ENCODE measurements at regions not wholly inside any gene's neighbourhood (a gene's known extent, or its start where the extent isn't known, plus 50 kb on each side); places are given as distances from the start of the nearest gene placed in this dataset.

DNA sequence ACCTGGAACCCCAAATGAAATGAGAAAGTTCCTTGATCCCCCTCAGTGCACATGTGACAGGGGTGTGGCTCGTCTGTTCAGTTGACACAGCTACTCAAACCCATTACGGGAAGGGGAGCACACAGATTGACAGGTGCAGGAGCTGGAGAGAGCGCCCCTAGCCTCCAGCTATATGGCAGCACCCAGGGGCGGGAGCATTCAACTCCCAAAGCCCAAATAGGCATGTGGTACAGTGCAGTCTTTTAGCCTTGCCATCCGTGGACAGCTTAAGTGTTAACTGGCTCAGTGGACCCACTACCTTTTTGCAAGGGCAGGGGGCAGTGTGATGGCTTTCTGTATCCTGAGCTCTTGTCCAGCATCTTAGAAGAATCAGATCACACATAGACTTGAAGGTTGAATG is 1374.2 kb upstream of the ALCAM start:
- TF ChIP-seq GATA2 (IDR thresholded peaks at IDR 0.05; ENCODE audit: low read depth, low read length) (no peak), GATA3 (IDR thresholded peaks at IDR 0.05; ENCODE audit: low read depth, low read length) (no peak)

DNA sequence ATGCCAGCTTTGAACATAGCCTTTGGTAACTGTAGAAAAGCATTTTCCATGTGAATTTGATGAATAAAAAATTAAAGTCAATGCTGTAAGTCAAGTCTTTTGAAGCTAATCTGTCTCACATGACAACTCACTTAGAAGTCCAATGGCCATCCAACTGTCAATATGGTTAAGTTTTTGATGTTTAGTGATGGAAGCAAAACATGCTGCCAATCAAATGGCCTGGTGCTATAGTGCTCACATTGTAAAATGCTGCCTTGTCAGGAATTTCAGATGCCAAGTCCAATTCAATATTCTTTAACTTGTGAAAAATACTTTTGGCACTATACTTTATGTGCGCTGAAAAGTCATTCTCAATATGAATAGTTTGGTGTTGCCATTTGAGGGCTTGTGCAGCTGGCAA is 1361.8 kb upstream of the ALCAM start:
- TF ChIP-seq GATA2 (IDR thresholded peaks at IDR 0.05; ENCODE audit: low read depth, low read length) (no peak), GATA3 (IDR thresholded peaks at IDR 0.05; ENCODE audit: low read depth, low read length) (no peak)

DNA sequence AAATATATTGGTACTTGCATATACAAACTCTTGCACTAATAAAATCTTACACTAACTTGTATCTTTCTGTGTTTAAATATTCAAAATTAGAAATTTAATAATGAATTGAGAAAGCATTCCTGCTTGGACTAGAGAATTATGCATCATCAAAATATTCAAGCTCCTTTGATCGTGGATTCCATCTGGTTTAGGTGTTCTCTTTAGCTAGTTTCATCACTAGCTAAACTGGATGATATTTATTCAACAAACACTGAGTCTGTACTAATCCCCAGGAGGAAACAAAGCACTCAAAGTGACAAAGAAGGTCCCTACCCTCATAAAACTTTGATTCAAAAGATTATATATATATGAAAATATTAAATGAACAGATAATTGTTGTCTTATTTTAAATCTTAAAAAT is 1360.9 kb upstream of the ALCAM start:
- TF ChIP-seq GATA3 (IDR thresholded peaks at IDR 0.05; ENCODE audit: low read depth, low read length): no peak
- TF ChIP-seq GATA2 (IDR thresholded peaks at IDR 0.05; ENCODE audit: low read depth, low read length): no peak

DNA sequence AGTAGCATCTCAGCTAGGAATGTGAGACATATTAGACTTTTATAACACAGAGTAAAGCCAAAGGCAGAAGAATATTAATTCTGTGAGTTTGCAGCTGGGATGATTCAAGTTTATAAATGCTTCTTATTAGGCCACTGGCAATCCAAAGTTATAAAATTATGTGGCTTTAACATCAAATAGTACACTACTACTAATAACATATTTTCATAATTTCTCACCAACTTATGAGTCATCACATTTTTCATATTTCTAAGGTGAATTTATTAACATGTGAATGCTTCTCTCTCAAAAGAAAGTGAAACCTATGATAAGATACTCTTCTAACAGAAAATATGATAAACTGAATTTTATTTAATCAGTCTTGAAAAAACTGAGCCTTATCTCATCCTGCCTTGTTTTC is 1348.2 kb upstream of the ALCAM start:
- TF ChIP-seq GATA3 (IDR thresholded peaks at IDR 0.05; ENCODE audit: low read depth, low read length): no peak
- TF ChIP-seq GATA2 (IDR thresholded peaks at IDR 0.05; ENCODE audit: low read depth, low read length): no peak

DNA sequence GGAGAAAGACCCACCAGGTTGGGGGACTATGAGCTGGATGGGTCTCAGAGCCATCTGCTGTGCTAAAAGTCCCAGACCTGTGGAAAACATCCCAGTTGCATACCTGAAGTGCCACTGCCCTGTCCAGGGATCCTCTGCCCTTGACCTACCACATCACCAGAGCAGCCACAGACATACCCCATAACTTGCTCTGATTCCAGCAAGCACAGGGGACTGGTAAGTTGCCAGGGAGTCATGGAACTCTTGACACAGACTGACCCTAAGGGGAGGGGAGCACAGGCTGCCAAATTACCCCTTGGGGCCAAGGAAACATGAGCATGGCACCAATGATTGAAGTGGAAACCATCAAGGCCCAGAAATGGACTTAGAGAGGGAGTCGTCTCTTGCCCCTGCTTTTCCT is 1335.1 kb upstream of the ALCAM start:
- TF ChIP-seq GATA3 (IDR thresholded peaks at IDR 0.05; ENCODE audit: low read depth, low read length) (no peak), GATA2 (IDR thresholded peaks at IDR 0.05; ENCODE audit: low read depth, low read length) (no peak)

DNA sequence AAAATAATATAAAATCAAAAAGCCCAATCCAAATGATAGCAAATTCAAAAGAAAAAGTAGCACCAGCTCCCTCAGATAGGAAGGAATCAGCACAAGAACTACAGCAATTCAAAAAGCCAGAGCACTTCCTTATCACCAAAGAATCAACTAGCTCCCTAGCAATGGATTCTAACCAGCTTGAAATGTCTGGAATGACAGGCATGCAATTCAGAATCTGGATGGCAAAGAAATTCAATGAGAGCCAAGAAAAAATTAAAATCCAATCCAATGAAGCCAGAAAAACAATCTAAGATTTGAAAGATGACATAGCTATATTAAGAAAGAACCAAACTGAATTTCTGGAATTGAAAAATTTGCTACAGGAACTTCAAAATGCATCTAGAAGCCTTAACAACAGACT is 1334.4 kb upstream of the ALCAM start:
- TF ChIP-seq GATA2 (IDR thresholded peaks at IDR 0.05; ENCODE audit: low read depth, low read length) (no peak), GATA3 (IDR thresholded peaks at IDR 0.05; ENCODE audit: low read depth, low read length) (no peak)

DNA sequence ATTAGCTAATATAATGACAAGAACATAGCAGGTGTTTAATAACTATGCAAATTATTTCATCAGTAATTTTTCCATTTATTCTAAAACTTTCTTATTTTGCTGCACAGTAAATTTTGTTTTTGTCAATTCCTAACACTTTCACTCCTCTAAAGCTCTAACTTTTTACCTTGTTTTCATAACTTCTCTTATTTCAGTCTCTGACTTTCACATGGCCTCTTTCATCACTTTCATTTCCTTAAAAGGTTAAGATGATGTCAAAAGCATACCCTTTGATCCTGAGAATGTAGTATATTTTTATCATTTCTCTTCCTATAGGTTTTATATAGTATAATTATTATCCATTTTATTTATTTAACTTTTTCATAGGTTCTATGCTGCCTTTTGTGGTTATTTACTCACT is 1325.8 kb upstream of the ALCAM start:
- TF ChIP-seq GATA2 (IDR thresholded peaks at IDR 0.05; ENCODE audit: low read depth, low read length) (no peak), GATA3 (IDR thresholded peaks at IDR 0.05; ENCODE audit: low read depth, low read length) (no peak)

DNA sequence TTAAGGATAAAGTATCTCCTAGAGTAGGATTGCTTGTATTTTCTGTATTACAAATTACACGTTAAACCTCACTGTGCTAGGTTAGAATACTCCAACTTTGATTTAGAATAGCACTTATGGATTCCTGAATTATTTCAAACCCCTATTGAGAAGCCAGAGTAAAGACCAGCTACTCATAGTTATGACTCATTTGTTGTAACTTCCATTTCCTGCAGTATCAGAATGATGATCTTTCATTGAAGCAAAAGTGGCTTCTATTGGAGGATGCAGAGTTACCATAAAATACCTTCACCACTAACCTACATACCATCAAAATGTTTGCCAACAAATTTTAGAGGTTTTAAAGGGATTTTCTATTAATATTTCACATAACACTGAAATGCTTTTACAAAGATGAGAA is 1322.7 kb upstream of the ALCAM start:
- TF ChIP-seq GATA3 (IDR thresholded peaks at IDR 0.05; ENCODE audit: low read depth, low read length): no peak
- TF ChIP-seq GATA2 (IDR thresholded peaks at IDR 0.05; ENCODE audit: low read depth, low read length): no peak

DNA sequence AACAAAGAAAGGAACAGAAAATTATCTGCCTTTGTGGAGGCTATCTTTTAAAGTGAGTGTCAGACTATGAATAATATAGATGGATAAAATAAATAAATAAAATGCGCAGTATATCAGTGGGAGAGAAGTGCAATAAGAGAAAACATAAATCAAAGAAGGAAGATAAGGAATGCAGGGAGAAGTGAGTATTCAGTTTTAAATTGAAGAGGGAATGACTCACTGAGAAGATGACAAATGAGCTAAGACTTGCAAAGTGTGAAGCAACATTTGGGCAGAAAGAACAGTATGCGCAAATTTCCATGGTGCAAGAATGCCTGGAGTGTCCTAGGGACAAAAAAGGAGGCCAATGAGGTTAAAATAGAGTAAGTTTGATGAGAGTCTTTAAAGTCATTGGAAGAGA is 1300.1 kb upstream of the ALCAM start:
- TF ChIP-seq GATA2 (IDR thresholded peaks at IDR 0.05; ENCODE audit: low read depth, low read length): no peak
- TF ChIP-seq GATA3 (IDR thresholded peaks at IDR 0.05; ENCODE audit: low read depth, low read length): no peak

DNA sequence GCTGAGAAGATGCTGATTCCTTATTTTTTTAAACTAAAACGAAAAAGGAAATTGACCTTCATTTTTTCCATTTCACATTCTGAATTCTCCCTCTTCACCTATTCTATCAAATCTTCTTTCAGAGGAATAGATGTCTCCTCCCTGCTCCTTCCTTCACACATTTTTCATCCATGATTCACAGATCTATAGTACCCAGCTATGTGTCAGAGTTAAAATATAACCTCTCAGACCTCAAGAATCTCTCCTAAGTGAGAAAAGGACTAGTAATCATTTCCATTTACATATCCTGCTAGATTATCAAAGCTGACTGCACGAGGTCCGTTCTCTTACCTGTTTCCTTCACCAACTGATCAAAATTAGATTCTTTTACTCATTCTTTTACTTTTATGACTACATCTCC is 1297.6 kb upstream of the ALCAM start:
- TF ChIP-seq GATA2 (IDR thresholded peaks at IDR 0.05; ENCODE audit: low read depth, low read length): no peak
- no peak for TF ChIP-seq GATA3 (IDR thresholded peaks at IDR 0.05; ENCODE audit: low read depth, low read length)

DNA sequence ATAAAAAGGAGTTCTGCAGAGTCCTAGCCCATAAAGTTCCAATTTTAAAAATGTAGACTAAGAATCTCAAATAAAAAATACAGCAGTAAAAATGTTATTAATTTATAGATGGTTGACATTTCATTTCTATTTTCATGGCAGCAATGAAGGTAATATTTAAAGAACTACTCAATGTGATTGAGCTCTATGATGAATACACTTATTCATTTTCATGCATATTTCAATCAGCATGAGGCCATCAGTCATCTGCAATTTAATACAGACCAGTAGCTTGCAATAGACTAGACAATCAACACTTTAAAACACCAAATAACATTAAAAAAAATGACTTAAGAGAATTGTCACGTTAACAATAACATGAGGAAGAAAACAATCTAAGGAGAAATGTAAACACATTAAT is 1295.8 kb upstream of the ALCAM start:
- no peak for TF ChIP-seq GATA2 (IDR thresholded peaks at IDR 0.05; ENCODE audit: low read depth, low read length)
- TF ChIP-seq GATA3 (IDR thresholded peaks at IDR 0.05; ENCODE audit: low read depth, low read length): no peak

DNA sequence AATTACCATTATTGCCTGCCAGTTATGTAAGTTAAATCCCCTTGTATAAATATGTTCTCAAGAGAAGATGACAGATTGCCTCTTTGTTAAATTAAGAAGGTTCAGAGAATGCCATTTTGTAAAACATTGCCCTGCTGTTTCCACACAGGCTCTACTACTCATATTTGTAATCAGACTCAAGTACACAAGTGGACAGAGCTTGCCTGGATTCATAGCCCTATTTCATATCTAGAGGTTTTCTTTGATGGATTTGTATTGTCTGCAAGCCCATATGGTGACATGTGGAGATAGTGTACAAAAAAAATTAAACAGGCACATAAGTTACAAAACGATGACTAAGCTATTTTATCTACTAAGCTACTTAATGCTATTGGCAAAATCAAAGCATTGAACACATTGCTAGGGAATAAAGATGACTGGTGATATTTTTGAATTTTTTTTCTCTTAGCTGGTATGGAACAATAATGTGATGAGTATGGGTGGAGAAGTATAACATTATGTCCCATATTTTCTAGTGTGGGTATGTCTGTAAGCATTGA is 1286.6 kb upstream of the ALCAM start:
- TF ChIP-seq GATA2 (IDR thresholded peaks at IDR 0.05; ENCODE audit: low read depth, low read length): no peak
- TF ChIP-seq GATA3 (IDR thresholded peaks at IDR 0.05; ENCODE audit: low read depth, low read length): no peak

DNA sequence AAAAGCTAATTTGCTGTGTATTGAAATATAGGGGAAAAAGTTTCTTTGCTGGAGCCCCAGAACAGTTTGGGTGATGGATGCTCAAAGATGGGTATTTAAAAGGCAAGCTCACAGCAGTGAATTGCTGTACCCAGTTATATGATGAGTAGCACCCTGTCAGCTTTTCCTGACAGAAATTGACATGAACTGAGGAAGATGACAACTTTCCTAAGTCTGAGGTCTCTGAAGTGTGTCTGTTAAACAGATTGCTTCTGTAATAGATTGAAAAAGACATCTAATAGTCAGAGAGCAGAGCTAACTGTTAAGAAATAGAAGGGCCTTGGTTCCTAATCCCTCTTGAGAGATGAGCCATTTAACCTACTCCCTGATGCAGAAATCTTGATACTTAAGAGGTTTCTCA is 1278.0 kb upstream of the ALCAM start:
- TF ChIP-seq GATA3 (IDR thresholded peaks at IDR 0.05; ENCODE audit: low read depth, low read length) (no peak), GATA2 (IDR thresholded peaks at IDR 0.05; ENCODE audit: low read depth, low read length) (no peak)

DNA sequence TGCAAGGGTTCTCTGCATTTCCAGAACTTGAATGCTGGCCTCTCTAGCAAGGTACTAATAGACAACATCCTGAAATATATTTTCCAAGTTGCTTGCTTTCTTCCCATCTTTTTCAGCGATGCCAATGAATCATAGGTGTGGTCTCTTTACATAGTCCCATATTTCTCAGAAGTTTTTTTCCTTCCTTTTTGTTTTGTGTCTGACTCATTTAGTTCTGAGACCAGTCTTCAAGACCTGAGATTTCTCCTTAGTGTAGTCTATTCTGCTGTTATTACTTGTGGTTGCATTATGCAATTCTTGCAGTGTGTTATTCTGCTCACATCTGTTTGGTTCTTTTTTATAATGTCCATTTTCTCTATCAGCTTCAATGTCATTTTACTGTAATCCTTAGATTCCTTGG is 1265.0 kb upstream of the ALCAM start:
- TF ChIP-seq GATA2 (IDR thresholded peaks at IDR 0.05; ENCODE audit: low read depth, low read length) (no peak), GATA3 (IDR thresholded peaks at IDR 0.05; ENCODE audit: low read depth, low read length) (no peak)

DNA sequence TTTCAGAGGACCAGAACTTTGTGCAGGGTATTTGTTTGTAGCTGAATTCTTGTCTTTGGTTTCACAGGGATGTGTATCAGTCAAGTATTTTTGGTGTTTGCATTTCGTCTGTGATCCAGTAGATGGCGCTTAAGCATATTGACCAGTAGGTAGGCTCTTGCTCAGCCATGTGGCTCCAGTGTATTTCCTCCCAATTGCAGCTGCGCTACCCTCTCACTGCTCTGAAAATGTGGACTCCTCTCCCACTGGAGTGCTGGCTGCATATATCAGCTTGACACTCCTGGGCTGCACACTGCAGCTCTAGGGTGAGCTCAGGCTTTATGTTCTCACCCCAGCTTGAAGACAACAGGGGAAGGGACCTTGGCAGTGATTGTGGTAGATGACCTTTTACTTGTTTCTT is 1264.3 kb upstream of the ALCAM start:
- no peak for TF ChIP-seq GATA3 (IDR thresholded peaks at IDR 0.05; ENCODE audit: low read depth, low read length)
- no peak for TF ChIP-seq GATA2 (IDR thresholded peaks at IDR 0.05; ENCODE audit: low read depth, low read length)

DNA sequence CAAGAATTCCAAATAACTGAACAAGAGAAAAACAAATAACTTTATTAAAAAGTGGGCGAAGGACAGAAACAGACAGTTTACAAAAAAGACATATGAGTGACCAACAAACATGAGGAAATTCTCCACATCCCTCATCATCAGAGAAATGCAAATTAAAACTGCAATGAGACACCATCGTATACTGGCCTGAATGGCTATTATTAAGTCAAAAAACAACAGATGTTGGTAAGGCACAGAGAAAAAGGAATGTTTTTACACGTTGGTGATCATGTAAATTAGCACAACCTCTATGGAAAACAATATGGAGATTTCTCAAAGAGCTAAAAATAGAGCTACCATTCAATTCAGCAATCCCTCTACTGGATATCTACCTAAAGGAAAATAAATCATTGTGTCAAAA is 1260.4 kb upstream of the ALCAM start:
- TF ChIP-seq GATA2 (IDR thresholded peaks at IDR 0.05; ENCODE audit: low read depth, low read length): no peak
- TF ChIP-seq GATA3 (IDR thresholded peaks at IDR 0.05; ENCODE audit: low read depth, low read length): no peak
